ENCODE measurements at regions not wholly inside any gene's neighbourhood (a gene's known extent, or its start where the extent isn't known, plus 50 kb on each side); places are given as distances from the start of the nearest gene placed in this dataset.

DNA sequence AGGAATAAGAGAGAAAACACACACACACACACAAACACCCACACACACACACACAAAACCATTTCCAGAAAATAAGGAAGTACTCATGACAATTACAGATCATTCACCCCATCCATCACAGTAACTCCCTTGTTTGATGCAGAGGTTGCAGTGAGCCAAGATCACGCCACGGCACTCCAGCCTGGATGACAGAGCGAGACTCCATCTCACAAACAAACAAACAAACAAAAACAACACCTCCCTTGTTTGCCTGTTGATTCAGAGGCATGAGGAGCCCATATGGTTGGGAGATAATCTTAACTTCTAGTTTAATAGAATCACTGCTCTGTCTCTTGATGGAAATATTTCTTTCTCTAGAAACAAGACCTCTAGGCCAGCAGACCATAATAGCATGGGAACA is 2043.5 kb upstream of the AGA start:
- DNase-seq (ENCODE audit: low spot score) = no peak
- intact Hi-C loops (cut with DNase I) = no loop called here

DNA sequence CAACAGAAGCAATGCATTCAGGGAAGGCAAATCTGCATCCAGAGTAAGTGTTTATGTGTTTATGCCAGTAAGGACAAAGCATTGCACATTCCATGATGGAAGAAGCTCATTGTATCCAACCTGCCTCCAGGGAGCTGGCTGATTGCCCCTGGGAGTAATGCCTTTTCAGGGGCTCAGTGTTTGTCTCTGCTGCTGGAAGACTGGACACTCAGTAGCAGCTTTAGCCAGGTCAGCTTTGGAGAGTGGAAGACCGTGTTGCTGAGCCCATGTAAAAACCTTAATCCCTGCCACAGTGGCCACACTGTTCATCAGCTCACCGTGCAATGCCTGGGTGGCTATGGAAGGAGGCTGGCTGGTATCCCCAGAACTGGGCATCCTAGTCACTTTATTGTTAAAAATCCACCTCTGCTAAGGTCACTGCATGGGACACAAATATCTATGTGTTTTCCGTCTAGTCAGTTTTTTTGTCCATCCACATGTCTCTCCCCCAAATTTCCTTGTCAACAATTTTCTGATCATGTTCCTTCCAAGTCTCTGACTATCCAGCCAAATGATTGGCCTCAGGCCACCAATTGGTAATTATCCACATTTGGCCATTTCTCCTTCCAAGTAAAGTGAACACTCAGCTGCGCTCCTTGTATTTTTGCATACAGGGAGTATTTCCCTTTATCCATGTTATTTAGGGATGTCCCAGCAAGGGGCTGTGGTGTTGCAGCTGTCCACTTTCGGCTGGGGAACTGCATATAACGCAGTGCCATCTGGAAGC is 2044.5 kb upstream of the AGA start:
- no peak for DNase-seq (ENCODE audit: low spot score)
- intact Hi-C loops (cut with DNase I) = no loop called here

DNA sequence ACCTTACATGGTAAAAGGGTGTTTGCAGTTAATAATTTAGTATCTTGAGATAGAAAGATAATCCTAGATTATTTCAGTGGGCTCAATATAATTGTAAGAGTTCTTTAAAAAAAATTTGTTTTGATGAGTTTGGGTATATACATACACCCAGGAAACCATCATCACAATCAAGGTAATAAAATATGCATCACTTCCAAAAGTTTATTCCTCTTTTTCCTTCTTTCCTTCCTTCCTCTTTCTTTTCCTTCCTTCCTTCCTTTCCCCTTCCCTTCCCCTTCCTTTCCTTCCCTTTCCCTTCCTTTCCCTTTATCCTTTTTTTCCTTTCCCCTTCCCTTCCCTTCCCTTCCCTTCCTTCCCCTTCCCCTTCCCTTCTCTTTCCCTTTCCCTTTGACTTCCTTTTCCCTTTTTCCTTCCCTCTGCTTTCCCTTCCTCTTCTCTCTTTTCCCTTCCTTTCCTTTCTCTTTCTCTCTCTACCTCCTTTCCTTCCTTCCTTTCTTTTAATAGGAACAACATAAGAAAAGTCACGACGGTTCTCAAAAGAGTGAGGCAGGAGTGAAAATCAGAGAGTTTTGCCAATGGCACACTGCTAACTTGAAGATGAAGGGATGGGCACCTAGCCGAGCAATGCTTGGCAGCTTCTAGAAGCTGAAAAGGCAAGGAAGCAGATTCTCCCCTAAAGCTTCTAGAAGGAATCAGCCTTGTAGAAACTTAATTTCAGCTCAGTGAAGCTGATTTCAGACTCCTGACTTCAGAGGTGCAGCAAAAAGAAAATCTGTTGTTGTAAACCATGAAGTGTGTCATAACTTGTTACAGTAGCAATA is 2050.2 kb upstream of the AGA start:
- intact Hi-C loops (cut with DNase I) = no loop called here
- DNase-seq (ENCODE audit: low spot score) = no peak

DNA sequence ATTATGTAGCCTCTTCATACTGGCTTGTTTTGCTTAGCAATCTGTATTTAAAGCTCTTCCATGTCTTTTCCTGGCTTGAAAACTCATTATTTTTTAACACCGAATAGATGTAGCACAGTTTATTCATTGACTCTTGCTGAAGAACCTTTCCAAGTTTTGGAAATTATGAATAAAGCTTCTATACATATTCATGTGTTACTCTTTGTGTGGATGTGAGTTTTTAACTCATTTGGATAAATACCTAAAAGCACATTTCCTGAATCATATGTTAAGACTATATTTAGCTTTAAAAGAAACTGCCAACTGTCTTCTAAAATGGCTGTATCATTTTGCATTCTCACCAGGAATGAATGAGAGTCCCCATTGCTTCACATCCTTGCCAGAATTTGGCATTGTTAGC is 2061.7 kb upstream of the AGA start:
- DNase-seq (ENCODE audit: low spot score) = no peak
- intact Hi-C loops (cut with DNase I) = no loop called here

DNA sequence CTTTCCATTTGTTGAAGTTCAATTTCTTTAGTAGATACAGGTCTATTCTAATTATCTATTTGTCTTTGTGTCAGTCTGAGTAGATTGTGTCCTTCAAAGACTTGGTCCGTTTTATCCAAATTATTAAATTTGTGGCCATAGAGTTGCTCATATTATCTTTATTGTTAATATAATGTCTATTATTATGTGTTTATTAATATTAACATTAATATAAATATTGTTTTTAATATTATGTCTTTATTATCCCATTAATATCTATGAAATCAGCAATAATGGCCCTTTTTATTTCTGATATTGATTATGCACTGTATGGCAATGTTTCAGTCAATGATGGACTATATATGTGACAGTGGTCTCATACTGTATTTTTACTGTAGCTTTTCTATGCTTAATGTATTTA is 2067.3 kb upstream of the AGA start:
- intact Hi-C loops (cut with DNase I) = no loop called here
- no peak for DNase-seq (ENCODE audit: low spot score)

DNA sequence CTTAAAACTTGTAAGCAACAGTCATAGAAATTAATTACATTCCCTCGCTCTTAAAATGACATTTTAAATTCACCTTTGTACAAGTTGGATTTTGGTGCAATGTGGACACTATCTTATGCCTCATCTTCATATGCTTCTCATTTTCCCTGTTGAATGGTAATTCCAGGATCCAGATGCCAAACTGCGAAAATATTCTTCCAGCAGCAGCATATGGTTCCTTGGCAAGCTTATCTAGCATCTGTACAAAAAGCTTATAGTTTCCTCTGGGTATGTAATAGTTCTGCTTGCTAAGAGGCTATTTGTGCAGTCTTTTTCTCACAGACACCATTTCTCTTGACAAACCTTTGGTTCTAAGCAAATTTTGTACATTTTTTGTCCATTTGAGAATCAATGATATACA is 2079.7 kb upstream of the AGA start:
- intact Hi-C loops (cut with DNase I) = no loop called here
- no peak for DNase-seq (ENCODE audit: low spot score)

DNA sequence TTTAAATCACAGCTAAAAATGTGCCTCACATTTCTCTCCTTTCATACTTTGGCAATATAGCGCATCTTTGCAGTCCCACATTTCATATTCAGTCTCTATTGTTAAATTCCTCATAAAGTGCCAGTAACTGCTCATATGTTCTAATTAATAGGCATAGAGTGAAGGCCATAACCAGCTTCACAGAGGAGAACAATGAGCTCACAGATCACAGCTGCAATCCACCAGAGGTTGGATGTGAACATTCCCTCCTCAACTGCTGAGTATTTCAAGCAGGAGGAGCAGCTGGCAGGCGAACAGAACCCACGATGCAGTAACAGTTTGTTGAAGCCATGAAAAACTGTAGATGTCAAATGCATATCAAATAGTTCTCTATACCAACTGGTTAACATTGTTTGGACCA is 2088.7 kb upstream of the AGA start:
- intact Hi-C loops (cut with DNase I) = no loop called here
- DNase-seq (ENCODE audit: low spot score) = no peak

DNA sequence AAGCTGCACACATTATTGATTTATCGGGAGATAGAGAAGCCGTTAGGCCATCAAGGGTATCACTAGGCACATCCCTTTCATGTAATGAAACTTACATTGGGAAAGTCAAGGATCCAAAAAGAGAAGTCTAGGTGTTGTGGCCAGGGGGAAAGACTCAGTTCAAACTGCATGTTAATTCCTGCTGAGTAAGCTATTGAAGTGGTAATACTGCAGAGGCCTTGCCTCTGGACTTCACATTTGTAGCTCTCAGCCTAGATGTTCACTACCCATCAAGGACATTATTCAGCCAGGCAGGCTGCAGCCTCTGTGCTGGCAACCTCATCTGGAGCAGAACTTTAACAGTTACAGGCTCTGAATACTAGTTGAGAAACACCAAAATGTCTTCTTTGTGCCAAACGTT is 2094.5 kb upstream of the AGA start:
- DNase-seq (ENCODE audit: low spot score) = no peak
- intact Hi-C loops (cut with DNase I) = no loop called here

DNA sequence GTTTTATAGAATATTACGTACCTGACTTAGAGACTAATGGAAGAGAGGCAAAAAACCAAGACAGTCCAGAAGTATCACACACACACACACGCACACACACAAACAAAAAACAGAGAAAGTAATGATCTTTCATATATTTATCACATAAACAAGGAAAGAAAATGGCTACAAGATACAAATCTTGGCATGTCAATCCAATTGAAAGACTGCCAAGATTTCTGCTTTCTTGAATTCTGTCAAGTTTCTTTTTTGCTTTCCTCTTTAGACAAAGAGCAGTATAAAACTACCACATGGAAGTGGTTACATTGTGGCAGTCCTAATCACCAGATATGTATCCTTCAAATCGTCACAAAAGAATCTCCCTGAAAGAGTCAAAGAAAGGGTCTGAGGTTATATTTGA is 2097.4 kb upstream of the AGA start:
- intact Hi-C loops (cut with DNase I) = no loop called here

DNA sequence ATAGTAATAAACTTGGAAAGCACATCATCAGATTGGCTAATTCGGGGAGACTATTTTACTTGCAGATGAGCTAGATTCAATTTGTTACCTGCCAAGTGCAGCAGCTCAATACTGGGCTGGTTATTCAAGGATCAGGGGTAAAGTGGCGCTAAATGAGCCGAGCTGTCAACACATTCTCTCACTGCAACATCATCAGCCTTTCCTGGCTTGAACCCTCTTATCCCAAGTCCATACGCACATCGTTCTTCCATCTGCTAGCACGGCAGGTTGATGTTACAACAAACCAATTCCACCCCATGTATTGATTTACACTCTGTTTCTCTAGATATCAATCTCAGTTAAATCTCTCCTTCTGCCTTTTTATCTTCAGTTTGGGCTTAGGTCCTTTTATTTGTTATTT is 2101.5 kb upstream of the AGA start:
- no peak for DNase-seq (ENCODE audit: low spot score)
- intact Hi-C loops (cut with DNase I) = no loop called here

More for the DNA sequence above, 2097.4 kb upstream of the AGA start:
- no peak for DNase-seq (ENCODE audit: low spot score)

DNA sequence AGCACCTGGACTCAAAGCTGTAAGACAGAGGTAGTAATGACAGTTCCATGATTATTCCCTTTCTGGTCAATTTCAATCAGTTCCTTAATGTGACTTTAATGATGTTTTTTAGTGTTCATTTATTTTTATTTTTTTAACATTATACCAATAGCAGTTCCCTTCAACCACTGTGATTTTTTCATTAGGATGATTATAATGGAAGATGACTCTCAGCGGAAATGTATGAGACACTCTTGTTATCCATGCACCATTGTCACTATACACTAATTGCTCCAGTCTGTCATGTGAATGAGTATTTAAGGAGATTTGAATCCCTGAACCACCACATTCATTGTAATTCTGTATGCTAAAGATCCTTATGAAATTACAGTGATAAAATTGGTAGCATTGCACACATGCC is 2102.3 kb upstream of the AGA start:
- no peak for DNase-seq (ENCODE audit: low spot score)
- intact Hi-C loops (cut with DNase I) = no loop called here

DNA sequence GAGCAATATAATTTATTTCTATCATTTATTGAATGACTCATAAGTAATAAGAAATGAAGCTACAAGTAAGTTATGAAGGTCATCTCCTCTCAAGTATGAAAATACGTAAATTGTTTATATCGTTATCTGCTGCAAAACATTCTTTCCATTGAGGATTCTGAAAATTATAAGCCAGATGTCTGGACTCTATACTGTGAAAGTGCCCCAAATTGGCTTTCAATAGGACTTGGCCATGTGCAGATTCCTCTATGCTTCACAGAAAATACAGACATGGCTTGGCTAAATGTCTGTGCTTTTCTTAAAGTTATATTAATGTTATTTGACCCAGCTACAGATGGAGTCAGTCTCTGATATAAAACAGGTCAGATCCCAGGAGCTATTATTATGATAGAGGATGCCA is 2109.9 kb upstream of the AGA start:
- intact Hi-C loops (cut with DNase I) = no loop called here
- DNase-seq (ENCODE audit: low spot score) = no peak

DNA sequence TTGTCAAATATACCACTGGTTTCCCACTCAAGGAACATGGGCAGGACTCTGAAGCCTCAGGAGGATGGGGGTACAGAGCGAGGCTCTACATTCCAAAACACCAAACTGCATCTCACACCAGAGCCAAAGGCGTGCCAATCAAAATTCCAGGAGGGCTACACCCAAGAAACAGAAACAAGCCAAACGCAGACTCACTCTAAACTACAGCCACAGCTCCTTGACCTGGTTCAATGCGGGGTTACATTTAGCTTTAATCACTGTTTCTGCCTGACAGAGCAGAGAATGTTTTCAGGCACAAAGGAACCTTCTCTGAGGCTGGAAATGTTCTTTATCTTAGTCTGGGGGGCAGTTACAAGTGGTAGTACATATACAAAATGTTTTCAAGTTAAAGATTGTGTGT is 2121.5 kb upstream of the AGA start:
- intact Hi-C loops (cut with DNase I) = no loop called here
- DNase-seq (ENCODE audit: low spot score) = no peak

DNA sequence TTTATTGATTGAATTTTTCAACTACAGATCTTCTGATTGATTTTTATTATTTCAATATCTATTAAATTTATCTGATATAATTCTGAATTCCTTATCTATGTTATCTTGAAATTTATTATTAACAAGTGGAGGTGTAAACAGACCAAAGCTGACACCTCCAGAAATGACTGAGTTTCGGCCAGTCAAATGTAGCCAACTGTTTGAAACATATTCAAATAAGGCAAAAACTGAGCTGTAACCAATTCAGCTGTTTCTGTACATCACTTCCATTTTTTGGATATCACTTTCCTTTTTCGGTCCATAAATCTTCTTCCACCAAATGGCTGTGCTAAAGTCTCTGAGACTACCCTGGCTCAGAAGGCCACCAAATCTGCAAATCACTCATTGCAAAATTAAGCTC is 2127.3 kb upstream of the AGA start:
- intact Hi-C loops (cut with DNase I) = no loop called here
- DNase-seq (ENCODE audit: low spot score) = no peak

DNA sequence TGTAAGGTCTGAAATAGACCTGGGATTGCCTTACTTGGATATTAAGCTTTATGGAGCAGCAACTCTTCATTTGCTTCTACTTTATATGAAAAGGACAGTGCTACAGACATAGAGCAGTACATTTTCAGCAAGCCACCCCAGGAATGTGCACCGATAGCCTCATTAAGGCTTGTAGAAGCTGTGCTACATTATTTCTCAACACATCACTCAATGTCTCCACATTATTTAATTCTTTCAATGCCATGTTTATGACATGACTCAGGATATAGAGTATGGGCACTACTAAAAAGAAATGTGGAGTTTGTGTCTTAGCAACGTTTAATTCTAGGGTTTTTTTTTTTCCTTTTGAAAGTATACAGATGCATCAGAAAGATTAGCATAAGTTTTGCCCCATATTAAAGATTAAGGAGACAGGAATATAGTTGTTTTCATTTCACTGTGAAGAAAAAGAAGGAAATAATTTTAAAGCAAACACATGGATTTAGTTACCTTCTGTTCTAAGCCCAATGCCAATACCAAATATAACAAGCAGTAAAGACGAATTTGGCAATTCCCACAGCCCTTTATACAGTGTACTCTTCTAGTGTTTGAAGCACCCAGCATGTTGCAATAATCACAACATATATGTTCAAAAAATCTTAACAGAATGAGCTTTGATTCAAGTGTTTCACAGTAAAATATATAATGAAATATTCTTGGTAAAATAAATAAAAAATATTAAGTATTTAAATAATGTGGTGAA is 2140.1 kb upstream of the AGA start:
- intact Hi-C loops (cut with DNase I) = no loop called here
- no peak for DNase-seq (ENCODE audit: low spot score)

DNA sequence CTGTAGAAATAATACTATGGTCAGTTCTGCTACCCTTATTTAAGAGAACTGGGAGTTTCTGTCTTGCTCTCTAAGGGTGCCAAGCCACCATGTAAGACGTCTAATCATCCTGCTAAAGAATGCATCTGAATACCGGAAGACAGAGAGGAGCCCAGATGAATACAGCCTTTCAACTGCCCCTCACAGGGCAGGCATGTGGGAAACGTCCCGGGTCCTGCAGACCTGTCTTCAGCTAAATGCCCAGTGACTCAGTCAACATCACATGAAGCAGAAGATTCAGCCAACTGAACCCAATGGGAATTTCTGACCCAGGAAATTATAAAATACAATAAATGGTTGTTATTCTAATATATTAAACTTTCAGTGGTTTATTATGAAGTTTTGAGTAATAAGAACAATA is 2141.0 kb upstream of the AGA start:
- no peak for DNase-seq (ENCODE audit: low spot score)
- intact Hi-C loops (cut with DNase I) = no loop called here

DNA sequence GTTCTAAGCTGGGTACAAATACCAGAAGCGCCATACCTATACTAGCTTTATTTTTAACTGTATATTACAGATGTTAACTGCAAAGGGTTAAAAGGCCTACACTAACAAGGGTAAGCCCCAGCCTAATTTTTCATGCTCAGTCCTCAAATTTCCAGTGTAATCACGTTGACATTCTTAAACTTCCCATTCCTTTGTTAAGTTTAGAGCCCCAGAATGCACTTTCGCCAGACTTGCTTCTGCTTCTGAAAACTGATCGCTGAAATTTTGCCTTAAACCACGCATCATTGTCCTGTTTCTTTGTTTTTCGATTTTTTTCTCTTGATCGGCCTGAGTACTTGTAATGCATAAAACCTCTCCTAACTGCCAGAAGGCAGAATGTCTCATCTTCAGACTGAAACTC is 2141.9 kb upstream of the AGA start:
- intact Hi-C loops (cut with DNase I) = no loop called here
- DNase-seq (ENCODE audit: low spot score) = no peak

DNA sequence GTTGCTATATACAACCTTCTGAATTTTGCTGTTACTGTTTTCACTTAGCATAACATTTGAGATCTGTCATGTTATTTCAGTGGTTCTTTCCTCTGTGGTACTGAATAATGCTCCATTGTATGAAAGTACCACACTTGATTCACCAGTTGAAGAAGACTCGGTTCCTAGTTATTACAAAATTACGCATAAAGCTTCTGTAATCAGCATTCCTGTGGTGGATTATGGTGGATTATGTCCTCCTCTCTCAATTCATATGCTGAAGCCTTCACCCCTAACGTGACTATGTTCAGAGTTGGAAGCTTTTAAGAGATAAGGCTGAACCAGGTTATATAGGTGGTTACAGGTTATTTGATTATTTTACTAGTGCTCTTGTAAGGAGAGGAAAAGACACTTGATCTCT is 2143.5 kb upstream of the AGA start:
- intact Hi-C loops (cut with DNase I) = no loop called here
- DNase-seq (ENCODE audit: low spot score) = no peak

DNA sequence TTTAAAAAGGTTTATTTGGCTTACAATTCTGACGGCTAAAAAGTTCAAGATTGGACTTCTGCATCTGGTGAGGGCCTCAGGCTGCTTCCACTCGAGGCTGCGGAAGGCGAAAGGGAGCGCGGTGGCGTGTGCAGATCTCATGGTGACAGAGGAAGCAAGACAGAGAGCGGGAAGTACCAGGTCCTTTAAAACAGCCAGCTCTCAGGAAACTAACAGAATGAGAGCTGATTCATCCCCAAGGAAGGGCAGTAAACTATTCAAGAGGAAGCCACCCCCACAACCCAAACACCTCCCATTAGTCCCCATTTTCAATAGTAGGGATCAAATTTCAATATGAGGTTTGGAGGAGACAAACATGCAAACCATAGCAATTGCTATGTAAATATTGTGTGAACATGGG is 2144.2 kb upstream of the AGA start:
- no peak for DNase-seq (ENCODE audit: low spot score)
- intact Hi-C loops (cut with DNase I) = no loop called here

DNA sequence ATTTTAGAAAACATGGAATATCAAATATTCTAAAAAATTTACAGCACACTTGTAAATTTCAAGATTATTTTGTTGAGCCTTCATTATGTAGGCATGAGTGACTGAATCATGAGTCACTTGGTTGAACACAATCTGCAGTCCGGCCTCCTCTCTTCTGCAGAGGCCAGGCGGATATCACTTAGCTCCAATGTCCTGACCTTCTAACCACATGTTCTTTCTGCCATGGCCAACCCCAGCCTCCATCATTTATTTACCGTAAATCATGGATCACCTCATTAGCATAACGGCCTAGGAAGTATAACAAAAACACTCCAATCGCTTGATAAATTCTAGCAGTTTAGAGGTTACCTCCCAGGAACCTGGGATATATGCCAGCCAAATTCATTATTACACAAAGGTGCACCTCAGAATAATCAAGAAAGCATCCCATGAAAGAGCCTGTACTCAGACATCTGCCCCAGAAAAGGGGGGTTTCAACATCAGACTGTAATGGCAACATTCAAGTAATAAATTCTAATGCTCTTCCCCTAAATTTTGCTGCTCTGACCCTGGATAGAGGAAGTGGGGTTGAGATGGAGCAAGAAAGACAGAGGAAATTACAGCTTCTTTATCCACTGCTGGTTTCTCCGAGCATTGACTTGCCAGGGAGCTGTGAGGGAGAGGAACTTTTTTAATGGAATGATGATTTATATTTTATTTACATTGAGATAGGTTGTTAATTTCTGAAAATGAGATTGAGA is 2153.6 kb upstream of the AGA start:
- intact Hi-C loops (cut with DNase I) = no loop called here
- DNase-seq (ENCODE audit: low spot score) = no peak

Measured in posterior vena cava (tissue), 2 donors.